ENCODE measurements at regions not wholly inside any gene's neighbourhood (a gene's known extent, or its start where the extent isn't known, plus 50 kb on each side); places are given as distances from the start of the nearest gene placed in this dataset.
A peak's percentile ranks its signal among the peaks of the same experiment; 100 is the strongest.

GRCh38 chr3:161444694-161445077, 51.9 kb upstream of the OTOL1 start:
- no peak for DNase-seq

GRCh38 chr3:161443921-161444693, 52.5 kb upstream of the OTOL1 start:
- no peak for DNase-seq

GRCh38 chr3:161430307-161430706, 59.0 kb upstream of the SPTSSB start:
- no peak for DNase-seq

- DNase-seq, result no peak
Observed at GRCh38 chr3:161427347-161427746, 56.0 kb upstream of the SPTSSB start.

- DNase-seq, result no peak
Observed at GRCh38 chr3:161426758-161427157, 55.4 kb upstream of the SPTSSB start.

- DNase-seq, result peak; percentile 64
Observed at GRCh38 chr3:161423911-161424522, 52.7 kb upstream of the SPTSSB start.

- no peak for DNase-seq
Observed at GRCh38 chr3:161422171-161422700, 50.9 kb upstream of the SPTSSB start.

Measured in CD4-positive, alpha-beta T cell treated with Interleukin-17A for 1 hour (primary cell).